PC-9 (cell line): ENCODE measurements at regions not wholly inside any gene's neighbourhood (a gene's known extent, or its start where the extent isn't known, plus 50 kb on each side); places are given as distances from the start of the nearest gene placed in this dataset.

Source experiments
- EZH2 ChIP-seq: fragments of 200-600 bp; sonication (generic); IDR thresholded peaks from 2 replicates; pipeline ENCODE4 v1.8.0; 2017; ENCODE audit warnings: antibody characterized with exemption, low read depth
- TF ChIP-seq, protein P1 (sequence below): fragments of 200-600 bp; sonication (generic); conservative IDR thresholded peaks from 2 replicates; pipeline ENCODE4 v1.6.1; 2017; ENCODE audit warnings: mixed run types, antibody characterized with exemption, mild to moderate bottlenecking, moderate library complexity

DNA sequence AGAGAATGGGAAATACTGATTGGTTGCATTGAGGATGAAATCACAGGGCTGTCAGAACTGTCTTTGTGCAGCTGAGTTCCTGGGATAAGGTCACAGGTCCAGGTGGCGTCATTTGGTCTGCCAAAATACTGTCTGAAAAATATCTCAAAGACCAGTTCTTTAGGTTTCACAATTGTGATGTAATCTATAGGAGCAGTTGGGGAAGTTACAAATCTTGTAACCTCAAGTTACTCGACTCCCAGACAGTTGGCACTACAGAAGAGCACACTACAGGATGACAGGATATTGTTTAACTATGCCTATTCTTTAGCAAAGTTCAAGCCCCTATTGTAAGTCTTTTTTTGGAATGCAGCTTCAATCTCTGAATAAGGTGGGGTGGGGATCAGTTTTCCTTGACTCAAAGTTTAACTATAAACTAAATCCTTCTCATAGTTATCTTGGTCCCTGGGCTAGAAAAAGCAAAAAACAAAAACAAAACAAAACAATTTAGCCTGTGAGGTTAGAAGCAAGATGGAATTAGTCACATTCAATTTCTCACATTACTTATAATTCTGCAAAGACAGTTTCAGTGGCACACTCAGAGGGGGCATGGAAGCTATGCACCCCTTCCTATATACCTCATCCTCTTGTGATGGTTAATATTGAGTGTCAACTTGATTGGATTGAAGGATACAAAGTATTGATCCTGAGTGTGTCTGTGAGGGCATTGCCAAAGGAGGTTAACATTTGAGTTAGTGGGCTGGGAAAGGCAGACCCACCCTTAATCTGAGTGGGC lies 276.0 kb downstream of the AUH start:
- TF ChIP-seq, protein P1, sequence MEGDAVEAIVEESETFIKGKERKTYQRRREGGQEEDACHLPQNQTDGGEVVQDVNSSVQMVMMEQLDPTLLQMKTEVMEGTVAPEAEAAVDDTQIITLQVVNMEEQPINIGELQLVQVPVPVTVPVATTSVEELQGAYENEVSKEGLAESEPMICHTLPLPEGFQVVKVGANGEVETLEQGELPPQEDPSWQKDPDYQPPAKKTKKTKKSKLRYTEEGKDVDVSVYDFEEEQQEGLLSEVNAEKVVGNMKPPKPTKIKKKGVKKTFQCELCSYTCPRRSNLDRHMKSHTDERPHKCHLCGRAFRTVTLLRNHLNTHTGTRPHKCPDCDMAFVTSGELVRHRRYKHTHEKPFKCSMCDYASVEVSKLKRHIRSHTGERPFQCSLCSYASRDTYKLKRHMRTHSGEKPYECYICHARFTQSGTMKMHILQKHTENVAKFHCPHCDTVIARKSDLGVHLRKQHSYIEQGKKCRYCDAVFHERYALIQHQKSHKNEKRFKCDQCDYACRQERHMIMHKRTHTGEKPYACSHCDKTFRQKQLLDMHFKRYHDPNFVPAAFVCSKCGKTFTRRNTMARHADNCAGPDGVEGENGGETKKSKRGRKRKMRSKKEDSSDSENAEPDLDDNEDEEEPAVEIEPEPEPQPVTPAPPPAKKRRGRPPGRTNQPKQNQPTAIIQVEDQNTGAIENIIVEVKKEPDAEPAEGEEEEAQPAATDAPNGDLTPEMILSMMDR, result no peak
- TF ChIP-seq EZH2, result no peak
